ENCODE measurements at regions not wholly inside any gene's neighbourhood (a gene's known extent, or its start where the extent isn't known, plus 50 kb on each side); places are given as distances from the start of the nearest gene placed in this dataset.
"Not testable (repeated sequence)": the region's sequence is repeated elsewhere in the genome, so short reads cannot be mapped to it uniquely, and the experiment has no call there.

- intact Hi-C loops (cut with DNase I, micrococcal nuclease); ATAC-seq; DNase-seq: not testable (repeated sequence)
These were observed 88.5 kb upstream of the DRD5 start for GRCh38 chr4:9692791-9693491.

GRCh38 chr4:9694403-9694802 lies 87.0 kb upstream of the DRD5 start:
- DNase-seq; ATAC-seq; intact Hi-C loops (cut with DNase I, micrococcal nuclease): not testable (repeated sequence)

GRCh38 chr4:9695994-9696393 lies 85.4 kb upstream of the DRD5 start:
- DNase-seq: peak in 1 of 2 donors; percentile 62
- ATAC-seq; intact Hi-C loops (cut with DNase I, micrococcal nuclease): not testable (repeated sequence)

- intact Hi-C loops (cut with DNase I, micrococcal nuclease); ATAC-seq; DNase-seq: not testable (repeated sequence)
These were observed 84.9 kb upstream of the DRD5 start for GRCh38 chr4:9696561-9696960.

- not testable (repeated sequence) for DNase-seq, ATAC-seq
- intact Hi-C loops (cut with DNase I, micrococcal nuclease): loop anchor here in 1 of 2 donors (10.0 kb wide), 1 partner anchor 303 kb away; no protein-coding TSS in a partner anchor
These were observed 79.4 kb upstream of the DRD5 start for GRCh38 chr4:9702019-9702418.

- DNase-seq, ATAC-seq: not testable (repeated sequence)
- intact Hi-C loops (cut with DNase I, micrococcal nuclease): loop anchor here in 1 of 2 donors (10.0 kb wide), 1 partner anchor 302 kb away; no protein-coding TSS in a partner anchor
These were observed 78.7 kb upstream of the DRD5 start for GRCh38 chr4:9702696-9703095.

- peak; percentile 52 for ATAC-seq
- intact Hi-C loops (cut with DNase I, micrococcal nuclease): loop anchor here in 1 of 2 donors (10.0 kb wide), 1 partner anchor 301 kb away; no protein-coding TSS in a partner anchor
- DNase-seq: peak; percentile 62 to 76
These were observed 78.0 kb upstream of the DRD5 start for GRCh38 chr4:9703391-9703790.

- ATAC-seq, DNase-seq: not testable (repeated sequence)
- intact Hi-C loops (cut with DNase I, micrococcal nuclease): loop anchor here in 1 of 2 donors (10.0 kb wide), 1 partner anchor 301 kb away; no protein-coding TSS in a partner anchor
These were observed 77.3 kb upstream of the DRD5 start for GRCh38 chr4:9704126-9704525.

GRCh38 chr4:9704551-9705332 lies 76.7 kb upstream of the DRD5 start:
- intact Hi-C loops (cut with DNase I, micrococcal nuclease): loop anchor here in 1 of 2 donors (10.0 kb wide), 1 partner anchor 300 kb away; no protein-coding TSS in a partner anchor
- no peak for ATAC-seq
- DNase-seq: peak in 1 of 2 donors; percentile 49

GRCh38 chr4:9707281-9707680 lies 74.2 kb upstream of the DRD5 start:
- DNase-seq (peak; percentile 86 to 96), ATAC-seq (peak; percentile 86)
- intact Hi-C loops (cut with DNase I, micrococcal nuclease): loop anchor here in 1 of 2 donors (10.0 kb wide), 1 partner anchor 298 kb away; no protein-coding TSS in a partner anchor

- not testable (repeated sequence) for DNase-seq, ATAC-seq
- intact Hi-C loops (cut with DNase I, micrococcal nuclease): loop anchor here in 1 of 2 donors (10.0 kb wide), 1 partner anchor 297 kb away; no protein-coding TSS in a partner anchor
These were observed 73.5 kb upstream of the DRD5 start for GRCh38 chr4:9707936-9708335.

GRCh38 chr4:9709724-9710123 lies 71.7 kb upstream of the DRD5 start:
- DNase-seq: no peak
- intact Hi-C loops (cut with DNase I, micrococcal nuclease): loop anchor here in 1 of 2 donors (10.0 kb wide), 1 partner anchor 295 kb away; no protein-coding TSS in a partner anchor

GRCh38 chr4:9715271-9715670 lies 66.2 kb upstream of the DRD5 start:
- ATAC-seq; DNase-seq; intact Hi-C loops (cut with DNase I, micrococcal nuclease): not testable (repeated sequence)

More at GRCh38 chr4:9709724-9710123, 71.7 kb upstream of the DRD5 start:
- ATAC-seq: no peak

GRCh38 chr4:9716093-9716492 lies 65.3 kb upstream of the DRD5 start:
- no peak for ATAC-seq
- intact Hi-C loops (cut with DNase I, micrococcal nuclease): no loop called here
- no peak for DNase-seq

GRCh38 chr4:9718246-9718939 lies 63.0 kb upstream of the DRD5 start:
- intact Hi-C loops (cut with DNase I, micrococcal nuclease); ATAC-seq; DNase-seq: not testable (repeated sequence)

GRCh38 chr4:9722131-9722530 lies 59.3 kb upstream of the DRD5 start:
- intact Hi-C loops (cut with DNase I, micrococcal nuclease); ATAC-seq: not testable (repeated sequence)

More at GRCh38 chr4:9722131-9722530, 59.3 kb upstream of the DRD5 start:
- not testable (repeated sequence) for DNase-seq

Data from left colon (tissue), 2 donors.